BE2C (cell line): ENCODE measurements at regions not wholly inside any gene's neighbourhood (a gene's known extent, or its start where the extent isn't known, plus 50 kb on each side); places are given as distances from the start of the nearest gene placed in this dataset.

Experiments used
- DNase-seq: peaks from one replicate; pipeline ENCODE4 v3.0.0-alpha.2; 2020
- H3K27me3 ChIP-seq: fragments of 250-450 bp; sonication (Bioruptor Pico); 2 replicates; pipeline ENCODE4 v1.5.1; 2020; ENCODE audit warnings: mild to moderate bottlenecking
- H3K36me3 ChIP-seq: fragments of 250-450 bp; sonication (Bioruptor Pico); 2 replicates; pipeline ENCODE4 v1.5.1; 2020; ENCODE audit warnings: mild to moderate bottlenecking
- H3K4me1 ChIP-seq: fragments of 250-450 bp; sonication (Bioruptor Pico); 2 replicates; pipeline ENCODE4 v1.5.1; 2020
- H3K4me3 ChIP-seq: 2 replicates; pipeline ENCODE4 v1.5.1; 2011; ENCODE audit warnings: low read depth, low read length
- H3K9me3 ChIP-seq: fragments of 250-450 bp; sonication (Bioruptor Pico); 2 replicates; pipeline ENCODE4 v1.5.1; 2020
- CTCF ChIP-seq: IDR thresholded peaks from 2 replicates; pipeline ENCODE4 v1.5.1; 2012; ENCODE audit warnings: mild to moderate bottlenecking, low read depth, low read length

- H3K36me3 ChIP-seq, result no peaks in the 10 kb centered on the region
- no peaks in the 10 kb centered on the region for H3K4me1 ChIP-seq
- H3K4me3 ChIP-seq, result no peak overlapping the region
- no peak for DNase-seq
- no peaks in the 10 kb centered on the region for H3K27me3 ChIP-seq
- no peak for TF ChIP-seq CTCF
- no peaks in the 10 kb centered on the region for H3K9me3 ChIP-seq
These were observed 1925.6 kb downstream of the EFNA5 start for GRCh38 chr5:105745111-105745510.

- DNase-seq, result no peak
These were observed 1930.5 kb downstream of the EFNA5 start for GRCh38 chr5:105740242-105740641.

GRCh38 chr5:105739732-105740131, 1931.0 kb downstream of the EFNA5 start:
- Histone ChIP-seq H3K4me1 (no peaks in the 10 kb centered on the region), H3K36me3 (no peaks in the 10 kb centered on the region), H3K9me3 (no peaks in the 10 kb centered on the region), H3K27me3 (no peaks in the 10 kb centered on the region), H3K4me3 (no peak overlapping the region)
- TF ChIP-seq CTCF, result no peak
- DNase-seq, result no peak

More at GRCh38 chr5:105740242-105740641, 1930.5 kb downstream of the EFNA5 start:
- Histone ChIP-seq H3K9me3 (no peaks in the 10 kb centered on the region), H3K4me1 (no peaks in the 10 kb centered on the region), H3K27me3 (no peaks in the 10 kb centered on the region), H3K36me3 (no peaks in the 10 kb centered on the region), H3K4me3 (no peak overlapping the region)
- no peak for TF ChIP-seq CTCF

GRCh38 chr5:105735704-105736103, 1935.0 kb downstream of the EFNA5 start:
- H3K9me3 ChIP-seq, result no peaks in the 10 kb centered on the region
- TF ChIP-seq CTCF, result no peak

GRCh38 chr5:105730982-105731381, 1939.8 kb downstream of the EFNA5 start:
- no peak for DNase-seq
- no peaks in the 10 kb centered on the region for H3K4me1 ChIP-seq
- H3K4me3 ChIP-seq, result no peak overlapping the region
- H3K36me3 ChIP-seq, result no peaks in the 10 kb centered on the region
- H3K9me3 ChIP-seq, result no peaks in the 10 kb centered on the region
- no peak for TF ChIP-seq CTCF
- H3K27me3 ChIP-seq, result no peaks in the 10 kb centered on the region

More at GRCh38 chr5:105735704-105736103, 1935.0 kb downstream of the EFNA5 start:
- H3K4me3 ChIP-seq, result no peak overlapping the region
- H3K27me3 ChIP-seq, result no peaks in the 10 kb centered on the region
- H3K4me1 ChIP-seq, result no peaks in the 10 kb centered on the region
- no peaks in the 10 kb centered on the region for H3K36me3 ChIP-seq
- DNase-seq, result no peak

- no peak overlapping the region for H3K4me3 ChIP-seq
- no peak for TF ChIP-seq CTCF
- no peaks in the 10 kb centered on the region for H3K36me3 ChIP-seq
- DNase-seq, result peak; percentile 24
- H3K4me1 ChIP-seq, result no peaks in the 10 kb centered on the region
- no peaks in the 10 kb centered on the region for H3K9me3 ChIP-seq
- no peaks in the 10 kb centered on the region for H3K27me3 ChIP-seq
These were observed 1944.6 kb downstream of the EFNA5 start for GRCh38 chr5:105726093-105726492.
